ENCODE measurements at regions not wholly inside any gene's neighbourhood (a gene's known extent, or its start where the extent isn't known, plus 50 kb on each side); places are given as distances from the start of the nearest gene placed in this dataset.

GRCh38 chr14:98163873-98164272, 1108.1 kb downstream of the BCL11B start:
- POLR2A ChIA-PET = no interaction called here
- FAIRE-seq (no peak), DNase-seq (ENCODE audit: low read depth, low spot score) (no peak)
- dilution Hi-C loops (cut with MboI; ENCODE audit: extremely low pct_ligation_motif_present, low sequenced_read_pairs) (no loop called here), intact Hi-C loops (cut with micrococcal nuclease) (no loop called here)
- Histone ChIP-seq H3K36me3 (ENCODE audit: control insufficient read depth in 2 of 2, extremely low read depth in 1 of 2, insufficient read depth in 2 of 2, low read length in 2 of 2) (no peaks in the 10 kb centered on the region), H3K4me2 (ENCODE audit: insufficient read depth, low read length) (no peak overlapping the region), H3K9me3 (replicated peaks; ENCODE audit: control insufficient read depth, insufficient read depth, low read length) (peaks cover 10% of the 10 kb centered on the region), H3K4me1 (ENCODE audit: control insufficient read depth, extremely low read depth, insufficient read depth, low read length) (no peaks in the 10 kb centered on the region), H3K9ac (replicated peaks; ENCODE audit: extremely low read depth, insufficient read depth, low read length) (no peak overlapping the region), H3K9me1 (replicated peaks; ENCODE audit: control insufficient read depth, extremely low read depth, insufficient read depth, low read length) (no peaks in the 10 kb centered on the region), H3K4me3 (replicated peaks in 1 of 3; ENCODE audit: insufficient read depth in 1 of 3, low read depth in 1 of 3, low read length in 3 of 3) (no peak overlapping the region), H4K20me1 (replicated peaks; ENCODE audit: control insufficient read depth, extremely low read depth, insufficient read depth, low read length) (no peaks in the 10 kb centered on the region), H3K79me2 (ENCODE audit: control insufficient read depth, insufficient read depth, low read length) (no peaks in the 10 kb centered on the region), H2AFZ (ENCODE audit: low read depth, low read length) (no peak overlapping the region), H3K27me3 (ENCODE audit: control insufficient read depth in 2 of 2, insufficient read depth in 2 of 2, low read length in 2 of 2) (no peaks in the 10 kb centered on the region), H3K27ac (ENCODE audit: insufficient read depth, low read depth, low read length) (no peak overlapping the region)
- BruUV-seq (replicated peaks) = no TSS peak
- TF ChIP-seq GATA2 (IDR thresholded peaks at IDR 0.05; ENCODE audit: insufficient read depth, insufficient read length, low read depth, low read length) (no peak), POLR2AphosphoS5 (IDR thresholded peaks at IDR 0.05; ENCODE audit: insufficient read depth, low read depth, low read length) (no peak), EZH2 (IDR thresholded peaks at IDR 0.05; ENCODE audit: borderline replicate concordance, low read depth, low read length, severe bottlenecking) (no peak), CTCF (IDR thresholded peaks at IDR 0.05; ENCODE audit: extremely low read depth in 1 of 2, insufficient read depth in 1 of 2, low read depth in 1 of 2, low read length in 2 of 2) (no peak), FOS (IDR thresholded peaks at IDR 0.05; ENCODE audit: borderline replicate concordance, insufficient read depth, low read length) (no peak), MYC (IDR thresholded peaks at IDR 0.05; ENCODE audit: low read depth, low read length) (no peak), POLR2A (IDR thresholded peaks at IDR 0.05; ENCODE audit: low read depth, low read length) (no peak), JUN (IDR thresholded peaks at IDR 0.05; ENCODE audit: borderline replicate concordance, insufficient read depth, insufficient read length, low read depth) (no peak)
- TF ChIP-seq, protein P1, sequence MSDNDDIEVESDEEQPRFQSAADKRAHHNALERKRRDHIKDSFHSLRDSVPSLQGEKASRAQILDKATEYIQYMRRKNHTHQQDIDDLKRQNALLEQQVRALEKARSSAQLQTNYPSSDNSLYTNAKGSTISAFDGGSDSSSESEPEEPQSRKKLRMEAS (IDR thresholded peaks at IDR 0.05; ENCODE audit: insufficient read depth, insufficient read length) = no peak
- CTCF ChIA-PET = no interaction called here
